CD14-positive monocyte (primary cell): ENCODE measurements at regions not wholly inside any gene's neighbourhood (a gene's known extent, or its start where the extent isn't known, plus 50 kb on each side); places are given as distances from the start of the nearest gene placed in this dataset.

Experiments
- DNase-seq, 3 donors: peaks; one replicate each; pipeline ENCODE4 v3.0.0-alpha.2; 2011 to 2022
- H2AFZ ChIP-seq: 2 replicates; pipeline ENCODE4 v1.6.0; 2012; ENCODE audit warnings: mild to moderate bottlenecking, low read depth, low read length, inconsistent platforms; ENCODE audit not compliant: insufficient read depth, poor library complexity, severe bottlenecking
- H3K27ac ChIP-seq, 2 donors: 1 replicate in 1 of 2; 2 replicates in 1 of 2; pipeline ENCODE4 v1.5.1; 2012 to 2013; ENCODE audit warnings: low read length in 2 of 2, control low read depth in 1 of 2, inconsistent platforms in 1 of 2, low read depth in 1 of 2, mild to moderate bottlenecking in 1 of 2
- H3K27me3 ChIP-seq, 2 donors: one replicate each; pipeline versions ENCODE4 v1.6.0 to v1.6.1; 2011 to 2013; ENCODE audit warnings: low read length in 2 of 2; ENCODE audit not compliant: control insufficient read depth in 2 of 2, insufficient read depth in 2 of 2
- H3K36me3 ChIP-seq, 2 donors: replicated peaks in 1 of 2; 1 replicate in 1 of 2; 2 replicates in 1 of 2; pipeline versions ENCODE4 v1.5.1 to v1.6.1; 2012 to 2013; ENCODE audit warnings: low read length in 2 of 2, control low read depth in 1 of 2, inconsistent platforms in 1 of 2, mild to moderate bottlenecking in 1 of 2; ENCODE audit not compliant: insufficient read depth in 2 of 2, control insufficient read depth in 1 of 2
- H3K4me1 ChIP-seq, 2 donors: 1 replicate in 1 of 2; 2 replicates in 1 of 2; pipeline versions ENCODE4 v1.5.1 to v1.6.1; 2012 to 2013; ENCODE audit warnings: low read length in 2 of 2, control low read depth in 1 of 2, inconsistent platforms in 1 of 2, mild to moderate bottlenecking in 1 of 2, moderate library complexity in 1 of 2; ENCODE audit not compliant: insufficient read depth in 2 of 2, control insufficient read depth in 1 of 2
- H3K4me2 ChIP-seq: replicated peaks from 2 replicates; pipeline ENCODE3; 2012; ENCODE audit warnings: low read length, moderate library complexity, mild to moderate bottlenecking; ENCODE audit not compliant: poor library complexity, severe bottlenecking; ENCODE audit errors: extremely low read depth
- H3K4me3 ChIP-seq, 3 experiments: fragments of 200-600 bp in 1 of 3; sonication (generic) in 1 of 3; replicated peaks in 1 of 3; 1 replicate in 2 of 3; 2 replicates in 1 of 3; pipeline ENCODE4 v1.5.1; 2011 to 2013; ENCODE audit warnings: low read length in 3 of 3, mild to moderate bottlenecking in 3 of 3, control low read depth in 2 of 3, low read depth in 2 of 3, inconsistent platforms in 1 of 3, moderate library complexity in 1 of 3
- H3K79me2 ChIP-seq: 2 replicates; pipeline ENCODE4 v1.6.0; 2012; ENCODE audit warnings: mild to moderate bottlenecking, control low read depth, inconsistent platforms, low read length, moderate library complexity; ENCODE audit not compliant: insufficient read depth
- H3K9ac ChIP-seq: 2 replicates; pipeline ENCODE4 v1.6.0; 2017; ENCODE audit warnings: low read length, mild to moderate bottlenecking; ENCODE audit not compliant: insufficient read depth, poor library complexity, severe bottlenecking
- H3K9me3 ChIP-seq, 2 donors: replicated peaks in 1 of 2; 1 replicate in 1 of 2; 2 replicates in 1 of 2; pipeline versions ENCODE4 v1.5.1 to v1.6.1; 2012 to 2013; ENCODE audit warnings: low read length in 2 of 2, control low read depth in 1 of 2; ENCODE audit not compliant: control insufficient read depth in 1 of 2, insufficient read depth in 1 of 2
- H4K20me1 ChIP-seq: 2 replicates; pipeline ENCODE4 v1.6.0; 2012; ENCODE audit warnings: mild to moderate bottlenecking, low read length, control low read depth, moderate library complexity; ENCODE audit not compliant: insufficient read depth
- H3K27ac Mint-ChIP-seq, 7 donors: one replicate each; pipeline ENCODE4 v1.8.0; 2020; ENCODE audit warnings: mild to moderate bottlenecking in 7 of 7, mixed read lengths in 7 of 7, moderate library complexity in 6 of 7, inconsistent platforms in 2 of 7
- H3K27me3 Mint-ChIP-seq, 3 donors: one replicate each; pipeline ENCODE4 v1.8.0; 2021 to 2022; ENCODE audit warnings: low read depth in 3 of 3, mild to moderate bottlenecking in 3 of 3, mixed read lengths in 3 of 3, moderate library complexity in 3 of 3, inconsistent platforms in 1 of 3
- H3K36me3 Mint-ChIP-seq, 2 donors: one replicate each; pipeline ENCODE4 v1.8.0; 2020; ENCODE audit warnings: mixed read lengths in 2 of 2, inconsistent platforms in 1 of 2, mild to moderate bottlenecking in 1 of 2
- H3K4me1 Mint-ChIP-seq: one replicate; pipeline ENCODE4 v1.8.0; 2020; ENCODE audit warnings: mild to moderate bottlenecking, mixed read lengths
- H3K4me3 Mint-ChIP-seq, 2 donors: one replicate each; pipeline ENCODE4 v1.8.0; 2020; ENCODE audit warnings: mild to moderate bottlenecking in 2 of 2, mixed read lengths in 2 of 2, moderate library complexity in 1 of 2
- H3K9me3 Mint-ChIP-seq, 7 donors: one replicate each; pipeline ENCODE4 v1.8.0; 2020 to 2022; ENCODE audit warnings: mixed read lengths in 7 of 7, mild to moderate bottlenecking in 6 of 7, moderate library complexity in 6 of 7, inconsistent platforms in 2 of 7
- CTCF ChIP-seq: fragments of 200-600 bp; IDR thresholded peaks from one replicate; pipeline ENCODE4 v1.8.0; 2022; ENCODE audit warnings: antibody characterized with exemption, mild to moderate bottlenecking
- WGBS: methylation state at CpG from one replicate; pipeline ENCODE4 v1.1.5; 2013; ENCODE audit warnings: missing lambda C conversion rate; ENCODE audit not compliant: insufficient coverage; 5-methylcytosine and 5-hydroxymethylcytosine counted together
- intact Hi-C, 2 donors: fragments of 100-400 bp; cut with micrococcal nuclease; formaldehyde crosslinking; loops; one replicate each; pipeline versions ENCODE4 v1.15.0 to v1.15.1; 2023

- no peak overlapping the region for H3K4me2 ChIP-seq
- Mint-ChIP-seq H3K36me3 (no peaks in the 10 kb centered on the region), H3K4me3 (no peak overlapping the region), H3K27me3 (no peaks in the 10 kb centered on the region), H3K9me3 (peaks cover 0 to 4% (median 2%) of the 10 kb centered on the region in 7 donors), H3K27ac (no peak overlapping the region), H3K4me1 (no peaks in the 10 kb centered on the region)
- H3K36me3 ChIP-seq: no peaks in the 10 kb centered on the region
- H4K20me1 ChIP-seq: no peaks in the 10 kb centered on the region
- 68% methylated on average over 4 of the region's 6 CpGs for WGBS
- no peaks in the 10 kb centered on the region for H3K79me2 ChIP-seq
- no peak overlapping the region for H3K27ac ChIP-seq
- no peaks in the 10 kb centered on the region for H3K9me3 ChIP-seq
- DNase-seq: no peak
- H3K4me3 ChIP-seq: no peak overlapping the region
- H3K27me3 ChIP-seq: no peaks in the 10 kb centered on the region
- TF ChIP-seq CTCF: no peak
- H3K9ac ChIP-seq: no peak overlapping the region
- intact Hi-C loops: no loop called here
- no peak overlapping the region for H2AFZ ChIP-seq
- no peaks in the 10 kb centered on the region for H3K4me1 ChIP-seq
Observed at GRCh38 chr6:49336514-49337131, 126.4 kb downstream of the MMUT start.

- H3K4me1 Mint-ChIP-seq: no peaks in the 10 kb centered on the region
- intact Hi-C loops: no loop called here
- TF ChIP-seq CTCF: no peak
- Histone ChIP-seq H3K4me1 (no peaks in the 10 kb centered on the region), H3K9ac (no peak overlapping the region), H3K4me2 (no peak overlapping the region), H3K27me3 (no peaks in the 10 kb centered on the region), H4K20me1 (no peaks in the 10 kb centered on the region), H3K4me3 (no peak overlapping the region), H3K36me3 (no peaks in the 10 kb centered on the region), H3K27ac (no peak overlapping the region), H3K9me3 (no peaks in the 10 kb centered on the region), H2AFZ (no peak overlapping the region), H3K79me2 (no peaks in the 10 kb centered on the region)
- no peak overlapping the region for H3K27ac Mint-ChIP-seq
- no CpG with 5 or more reads among the region's 4 CpGs for WGBS
- no peak for DNase-seq
- H3K27me3 Mint-ChIP-seq: no peaks in the 10 kb centered on the region
- H3K36me3 Mint-ChIP-seq: no peaks in the 10 kb centered on the region
- H3K4me3 Mint-ChIP-seq: no peak overlapping the region
- H3K9me3 Mint-ChIP-seq: peaks cover 0 to 4% (median 2%) of the 10 kb centered on the region in 7 donors
Observed at GRCh38 chr6:49333345-49334125, 129.5 kb downstream of the MMUT start.
